ENCODE measurements at regions not wholly inside any gene's neighbourhood (a gene's known extent, or its start where the extent isn't known, plus 50 kb on each side); places are given as distances from the start of the nearest gene placed in this dataset.

DNA sequence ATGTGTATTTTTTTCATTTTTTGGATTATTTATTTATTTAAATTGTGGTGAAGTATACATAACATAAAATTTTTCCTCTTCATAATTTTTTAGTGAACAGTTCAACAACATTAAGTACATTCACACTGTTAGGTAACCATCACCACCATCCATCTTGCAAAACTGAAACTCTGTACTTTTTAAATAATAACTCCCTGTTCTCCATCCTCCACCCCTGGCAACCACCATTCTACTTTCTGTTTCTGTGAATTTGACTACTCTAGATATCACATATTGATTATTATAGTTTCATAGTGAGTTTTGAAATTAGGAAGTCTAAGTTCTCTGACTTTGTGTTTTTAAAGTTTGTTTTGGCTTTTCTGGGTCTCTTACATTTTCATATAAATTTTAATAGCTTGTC, 89.3 kb upstream of the STX18 start:
- TF ChIP-seq ETV6 (conservative IDR thresholded peaks at IDR 0.05 in 1 of 2, IDR thresholded peaks at IDR 0.05 in 1 of 2; ENCODE audit: borderline replicate concordance in 1 of 2, low read depth in 1 of 2) = no peak
- TF ChIP-seq MEF2A (IDR thresholded peaks at IDR 0.05; ENCODE audit: insufficient read depth, low read depth, low read length) = no peak
- TF ChIP-seq, protein P1, sequence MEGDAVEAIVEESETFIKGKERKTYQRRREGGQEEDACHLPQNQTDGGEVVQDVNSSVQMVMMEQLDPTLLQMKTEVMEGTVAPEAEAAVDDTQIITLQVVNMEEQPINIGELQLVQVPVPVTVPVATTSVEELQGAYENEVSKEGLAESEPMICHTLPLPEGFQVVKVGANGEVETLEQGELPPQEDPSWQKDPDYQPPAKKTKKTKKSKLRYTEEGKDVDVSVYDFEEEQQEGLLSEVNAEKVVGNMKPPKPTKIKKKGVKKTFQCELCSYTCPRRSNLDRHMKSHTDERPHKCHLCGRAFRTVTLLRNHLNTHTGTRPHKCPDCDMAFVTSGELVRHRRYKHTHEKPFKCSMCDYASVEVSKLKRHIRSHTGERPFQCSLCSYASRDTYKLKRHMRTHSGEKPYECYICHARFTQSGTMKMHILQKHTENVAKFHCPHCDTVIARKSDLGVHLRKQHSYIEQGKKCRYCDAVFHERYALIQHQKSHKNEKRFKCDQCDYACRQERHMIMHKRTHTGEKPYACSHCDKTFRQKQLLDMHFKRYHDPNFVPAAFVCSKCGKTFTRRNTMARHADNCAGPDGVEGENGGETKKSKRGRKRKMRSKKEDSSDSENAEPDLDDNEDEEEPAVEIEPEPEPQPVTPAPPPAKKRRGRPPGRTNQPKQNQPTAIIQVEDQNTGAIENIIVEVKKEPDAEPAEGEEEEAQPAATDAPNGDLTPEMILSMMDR (IDR thresholded peaks at IDR 0.05 in 2 of 3, conservative IDR thresholded peaks at IDR 0.05 in 1 of 3; ENCODE audit: control insufficient read depth in 2 of 3, extremely low read depth in 1 of 3, insufficient read depth in 1 of 3, low read depth in 3 of 3, low read length in 3 of 3) = no peak
- TF ChIP-seq RAD21 (IDR thresholded peaks at IDR 0.05; ENCODE audit: insufficient read depth, low read depth, low read length) = no peak
- TF ChIP-seq ZNF274 (IDR thresholded peaks at IDR 0.05; ENCODE audit: insufficient read depth, insufficient read length) = no peak
- TF ChIP-seq, protein P2, sequence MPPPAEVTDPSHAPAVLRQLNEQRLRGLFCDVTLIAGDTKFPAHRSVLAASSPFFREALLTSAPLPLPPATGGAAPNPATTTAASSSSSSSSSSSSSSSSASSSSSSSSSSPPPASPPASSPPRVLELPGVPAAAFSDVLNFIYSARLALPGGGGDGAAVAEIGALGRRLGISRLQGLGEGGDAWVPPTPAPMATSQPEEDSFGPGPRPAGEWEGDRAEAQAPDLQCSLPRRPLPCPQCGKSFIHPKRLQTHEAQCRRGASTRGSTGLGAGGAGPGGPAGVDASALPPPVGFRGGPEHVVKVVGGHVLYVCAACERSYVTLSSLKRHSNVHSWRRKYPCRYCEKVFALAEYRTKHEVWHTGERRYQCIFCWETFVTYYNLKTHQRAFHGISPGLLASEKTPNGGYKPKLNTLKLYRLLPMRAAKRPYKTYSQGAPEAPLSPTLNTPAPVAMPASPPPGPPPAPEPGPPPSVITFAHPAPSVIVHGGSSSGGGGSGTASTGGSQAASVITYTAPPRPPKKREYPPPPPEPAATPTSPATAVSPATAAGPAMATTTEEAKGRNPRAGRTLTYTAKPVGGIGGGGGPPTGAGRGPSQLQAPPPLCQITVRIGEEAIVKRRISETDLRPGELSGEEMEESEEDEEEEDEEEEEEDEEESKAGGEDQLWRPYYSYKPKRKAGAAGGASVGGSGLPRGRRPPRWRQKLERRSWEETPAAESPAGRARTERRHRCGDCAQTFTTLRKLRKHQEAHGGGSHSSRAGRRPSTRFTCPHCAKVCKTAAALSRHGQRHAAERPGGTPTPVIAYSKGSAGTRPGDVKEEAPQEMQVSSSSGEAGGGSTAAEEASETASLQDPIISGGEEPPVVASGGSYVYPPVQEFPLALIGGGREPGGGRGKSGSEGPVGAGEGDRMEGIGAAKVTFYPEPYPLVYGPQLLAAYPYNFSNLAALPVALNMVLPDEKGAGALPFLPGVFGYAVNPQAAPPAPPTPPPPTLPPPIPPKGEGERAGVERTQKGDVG (CRISPR knock-in tag; IDR thresholded peaks at IDR 0.05) = no peak
- TF ChIP-seq POLR2A (IDR thresholded peaks at IDR 0.05; ENCODE audit: low read depth, low read length) = no peak
- TF ChIP-seq, protein P3, sequence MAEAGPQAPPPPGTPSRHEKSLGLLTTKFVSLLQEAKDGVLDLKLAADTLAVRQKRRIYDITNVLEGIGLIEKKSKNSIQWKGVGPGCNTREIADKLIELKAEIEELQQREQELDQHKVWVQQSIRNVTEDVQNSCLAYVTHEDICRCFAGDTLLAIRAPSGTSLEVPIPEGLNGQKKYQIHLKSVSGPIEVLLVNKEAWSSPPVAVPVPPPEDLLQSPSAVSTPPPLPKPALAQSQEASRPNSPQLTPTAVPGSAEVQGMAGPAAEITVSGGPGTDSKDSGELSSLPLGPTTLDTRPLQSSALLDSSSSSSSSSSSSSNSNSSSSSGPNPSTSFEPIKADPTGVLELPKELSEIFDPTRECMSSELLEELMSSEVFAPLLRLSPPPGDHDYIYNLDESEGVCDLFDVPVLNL (IDR thresholded peaks at IDR 0.05; ENCODE audit: low read depth, low read length) = no peak
- TF ChIP-seq SMC3 (IDR thresholded peaks at IDR 0.05; ENCODE audit: borderline replicate concordance, low read length) = no peak
- TF ChIP-seq SIN3A (IDR thresholded peaks at IDR 0.05; ENCODE audit: low read depth, low read length) = no peak
- TF ChIP-seq, protein P4, sequence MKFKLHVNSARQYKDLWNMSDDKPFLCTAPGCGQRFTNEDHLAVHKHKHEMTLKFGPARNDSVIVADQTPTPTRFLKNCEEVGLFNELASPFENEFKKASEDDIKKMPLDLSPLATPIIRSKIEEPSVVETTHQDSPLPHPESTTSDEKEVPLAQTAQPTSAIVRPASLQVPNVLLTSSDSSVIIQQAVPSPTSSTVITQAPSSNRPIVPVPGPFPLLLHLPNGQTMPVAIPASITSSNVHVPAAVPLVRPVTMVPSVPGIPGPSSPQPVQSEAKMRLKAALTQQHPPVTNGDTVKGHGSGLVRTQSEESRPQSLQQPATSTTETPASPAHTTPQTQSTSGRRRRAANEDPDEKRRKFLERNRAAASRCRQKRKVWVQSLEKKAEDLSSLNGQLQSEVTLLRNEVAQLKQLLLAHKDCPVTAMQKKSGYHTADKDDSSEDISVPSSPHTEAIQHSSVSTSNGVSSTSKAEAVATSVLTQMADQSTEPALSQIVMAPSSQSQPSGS (IDR thresholded peaks at IDR 0.05; ENCODE audit: low read length) = no peak
- TF ChIP-seq HDAC2 (IDR thresholded peaks at IDR 0.05) = no peak
- no peak for TF ChIP-seq TARDBP (IDR thresholded peaks at IDR 0.05; ENCODE audit: borderline replicate concordance)
- TF ChIP-seq EGR1 (IDR thresholded peaks at IDR 0.05; ENCODE audit: borderline replicate concordance in 1 of 2, low read depth in 2 of 2, low read length in 2 of 2) = no peak

All from GM12878 (cell line).